GM18861 (cell line): ENCODE measurements at regions not wholly inside any gene's neighbourhood (a gene's known extent, or its start where the extent isn't known, plus 50 kb on each side); places are given as distances from the start of the nearest gene placed in this dataset.

Experiments
- ATAC-seq: cut with Tn5 transposase; IDR thresholded peaks from one replicate; pipeline ENCODE4 v1.9.1; 2021; ENCODE audit not compliant: unreplicated experiment

GRCh38 chr9:1201262-1201661 lies 151.1 kb downstream of the DMRT2 start:
- no peak for ATAC-seq

GRCh38 chr9:1201901-1202300 lies 151.7 kb downstream of the DMRT2 start:
- ATAC-seq, result no peak

- ATAC-seq, result no peak
Measured at GRCh38 chr9:1202512-1203280, 152.5 kb downstream of the DMRT2 start.

- no peak for ATAC-seq
Measured at GRCh38 chr9:1207686-1208085, 157.5 kb downstream of the DMRT2 start.

- ATAC-seq, result no peak
Measured at GRCh38 chr9:1208157-1208556, 158.0 kb downstream of the DMRT2 start.

GRCh38 chr9:1210954-1211353 lies 160.8 kb downstream of the DMRT2 start:
- ATAC-seq, result no peak

GRCh38 chr9:1216532-1216931 lies 166.4 kb downstream of the DMRT2 start:
- ATAC-seq, result no peak

DNA sequence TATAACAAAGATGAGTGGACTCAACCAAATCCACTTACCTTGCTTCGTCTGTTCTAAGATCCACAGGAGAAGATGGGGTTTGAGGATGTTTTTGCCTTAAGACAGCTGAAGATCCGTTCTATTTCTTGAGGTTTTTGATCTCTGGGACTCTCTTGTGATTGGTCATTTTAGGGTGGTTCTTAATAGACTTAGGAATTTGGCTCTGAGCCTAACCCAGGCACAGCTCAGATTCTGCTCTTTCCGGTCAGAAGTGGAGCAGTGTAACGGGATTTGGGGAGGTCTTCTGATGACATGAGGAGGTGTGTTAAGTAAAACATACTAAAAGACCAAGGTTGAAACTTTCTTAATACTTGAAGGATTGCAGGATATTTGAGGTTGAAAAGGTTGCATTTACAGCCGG lies 166.9 kb downstream of the DMRT2 start:
- ATAC-seq, result no peak

DNA sequence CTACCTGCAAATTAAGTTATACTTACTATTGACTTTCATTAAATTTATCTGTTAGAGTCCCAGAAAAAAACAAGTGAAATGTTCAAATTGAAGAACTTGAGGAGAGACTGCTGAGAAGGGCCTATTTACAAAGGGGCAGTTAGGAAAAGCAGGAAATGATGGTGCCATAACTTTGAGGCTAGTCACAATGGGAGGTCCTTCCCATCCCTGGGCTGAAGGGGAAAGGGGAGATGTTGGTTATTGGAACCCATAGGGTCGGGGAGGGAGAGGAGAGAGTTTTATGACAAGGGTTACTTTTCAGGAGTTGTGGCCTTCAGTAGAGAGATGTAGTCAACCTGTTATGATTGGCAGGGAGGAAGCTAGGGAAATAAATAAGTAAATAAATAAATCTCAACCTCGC lies 169.1 kb downstream of the DMRT2 start:
- no peak for ATAC-seq

GRCh38 chr9:1221298-1221697 lies 171.1 kb downstream of the DMRT2 start:
- no peak for ATAC-seq

DNA sequence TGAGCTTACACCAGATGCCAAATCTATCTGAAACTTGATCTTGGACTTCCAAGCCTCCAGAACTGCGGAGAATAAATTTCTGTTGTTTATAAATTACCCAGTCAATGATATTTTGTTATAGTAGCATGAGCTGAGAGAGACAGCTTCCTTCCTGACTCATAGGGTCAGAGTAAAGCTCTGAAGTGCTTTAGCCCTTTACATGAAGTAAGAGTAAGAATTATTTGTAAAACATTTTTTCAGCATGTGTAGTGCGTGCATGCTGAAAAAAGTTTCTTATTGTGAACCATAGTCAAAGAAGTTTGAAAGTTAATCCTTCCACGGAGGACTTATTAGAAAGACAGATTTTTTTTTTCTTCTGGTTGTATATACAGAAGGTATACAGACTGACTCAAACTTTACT lies 172.4 kb downstream of the DMRT2 start:
- ATAC-seq, result no peak

GRCh38 chr9:1231998-1232919 lies 182.1 kb downstream of the DMRT2 start:
- peak; percentile 91 for ATAC-seq

DNA sequence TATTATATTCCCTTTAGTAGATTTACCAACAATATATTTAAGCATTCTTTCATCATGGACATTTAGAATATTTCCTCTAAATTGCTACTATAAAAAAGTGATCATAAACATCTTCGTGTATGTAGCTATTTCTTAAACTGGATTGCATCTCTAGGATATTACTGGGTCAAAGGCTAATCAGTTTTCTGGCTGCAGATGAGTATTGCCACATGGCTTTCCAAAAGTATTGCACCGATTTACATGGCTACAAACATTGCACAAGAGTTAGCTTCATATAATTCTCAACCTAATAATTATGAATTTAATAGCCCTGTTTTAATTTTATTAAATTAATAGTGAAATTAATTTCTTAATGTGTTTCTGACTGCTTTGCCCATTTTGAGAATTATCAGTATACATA lies 183.4 kb downstream of the DMRT2 start:
- ATAC-seq, result no peak

GRCh38 chr9:1235650-1236049 lies 185.5 kb downstream of the DMRT2 start:
- ATAC-seq, result no peak

GRCh38 chr9:1236061-1236460 lies 185.9 kb downstream of the DMRT2 start:
- ATAC-seq, result no peak

- ATAC-seq, result no peak
Measured at GRCh38 chr9:1238407-1238806, 188.2 kb downstream of the DMRT2 start.

DNA sequence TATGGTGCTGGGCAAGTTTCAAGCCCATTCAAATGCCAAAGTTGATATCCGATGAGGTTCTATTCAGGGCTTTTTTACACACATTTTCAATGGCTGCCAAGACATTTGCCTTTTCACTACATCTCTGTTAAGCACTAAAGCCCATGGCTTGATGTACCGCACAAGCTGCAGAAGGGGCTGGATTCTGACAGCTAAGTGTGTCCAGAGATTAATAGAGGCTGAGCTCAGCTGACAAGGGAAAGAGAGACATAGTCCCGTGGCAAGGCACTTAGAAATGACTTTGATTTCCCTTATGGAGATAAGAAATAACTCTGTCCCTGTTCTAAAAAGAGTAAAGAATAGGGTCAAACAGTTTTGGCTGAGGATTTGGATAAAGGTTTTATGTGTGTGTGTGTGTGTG lies 198.6 kb downstream of the DMRT2 start:
- no peak for ATAC-seq

- ATAC-seq, result no peak
Measured at GRCh38 chr9:1253064-1253979, 203.2 kb downstream of the DMRT2 start.

GRCh38 chr9:1254071-1254470 lies 203.9 kb downstream of the DMRT2 start:
- ATAC-seq, result no peak

GRCh38 chr9:1256178-1256577 lies 206.0 kb downstream of the DMRT2 start:
- no peak for ATAC-seq

GRCh38 chr9:1261266-1261665 lies 211.1 kb downstream of the DMRT2 start:
- ATAC-seq, result no peak
